DOHH2 (cell line): ENCODE measurements at regions not wholly inside any gene's neighbourhood (a gene's known extent, or its start where the extent isn't known, plus 50 kb on each side); places are given as distances from the start of the nearest gene placed in this dataset.
A peak's percentile ranks its signal among the peaks of the same experiment; 100 is the strongest.

ENCODE experiments used
- H3F3A ChIP-seq: fragments of 200-600 bp; sonication (generic), shearing (Covaris generic); 2 replicates; pipeline ENCODE4 v1.6.0; 2016; ENCODE audit warnings: antibody characterized with exemption, mild to moderate bottlenecking; ENCODE audit not compliant: control insufficient read depth, insufficient read depth
- H3K27ac ChIP-seq: fragments of 200-600 bp; sonication (generic); 2 replicates; pipeline ENCODE4 v1.5.1; 2014; ENCODE audit warnings: low read depth, mild to moderate bottlenecking, low read length, moderate library complexity
- H3K27me3 ChIP-seq: fragments of 200-600 bp; sonication (generic); 2 replicates; pipeline ENCODE4 v1.6.1; 2014; ENCODE audit warnings: mild to moderate bottlenecking, low read length, mixed read lengths; ENCODE audit not compliant: control insufficient read depth
- H3K36me3 ChIP-seq: fragments of 200-600 bp; sonication (generic); 2 replicates; pipeline ENCODE4 v1.6.1; 2014; ENCODE audit warnings: mild to moderate bottlenecking, low read length, moderate library complexity, mixed read lengths; ENCODE audit not compliant: control insufficient read depth
- H3K4me1 ChIP-seq: fragments of 200-600 bp; sonication (generic); 2 replicates; pipeline ENCODE4 v1.6.1; 2014; ENCODE audit warnings: mild to moderate bottlenecking, low read length, mixed read lengths; ENCODE audit not compliant: control insufficient read depth
- H3K4me2 ChIP-seq: fragments of 200-600 bp; sonication (generic); 2 replicates; pipeline ENCODE4 v1.6.0; 2014; ENCODE audit warnings: mild to moderate bottlenecking, low read length, moderate library complexity
- H3K4me3 ChIP-seq: fragments of 200-600 bp; sonication (generic); 2 replicates; pipeline ENCODE4 v1.5.1; 2014; ENCODE audit warnings: mild to moderate bottlenecking, low read length, mixed read lengths
- H3K79me2 ChIP-seq: fragments of 200-600 bp; sonication (generic); 2 replicates; pipeline ENCODE4 v1.6.1; 2014; ENCODE audit warnings: mild to moderate bottlenecking, low read length, mixed read lengths; ENCODE audit not compliant: control insufficient read depth
- H3K9me2 ChIP-seq: fragments of 200-600 bp; sonication (generic); replicated peaks from 2 replicates; pipeline ENCODE4 v1.6.1; 2014; ENCODE audit warnings: mild to moderate bottlenecking, low read length, mixed read lengths; ENCODE audit not compliant: control insufficient read depth
- H3K9me3 ChIP-seq: fragments of 200-600 bp; sonication (generic); 2 replicates; pipeline ENCODE4 v1.6.1; 2014; ENCODE audit warnings: antibody characterized with exemption, low read length, mixed read lengths; ENCODE audit not compliant: control insufficient read depth, insufficient read depth
- H4K20me1 ChIP-seq: fragments of 200-600 bp; sonication (generic); 2 replicates; pipeline ENCODE4 v1.6.0; 2014; ENCODE audit warnings: low read depth, mild to moderate bottlenecking, antibody characterized with exemption, low read length, moderate library complexity; ENCODE audit not compliant: control insufficient read depth, insufficient read depth
- EZH2phosphoT487 ChIP-seq: fragments of 200-600 bp; sonication (generic); IDR thresholded peaks from 2 replicates; pipeline ENCODE4 v1.6.1; 2017; ENCODE audit warnings: borderline replicate concordance, mild to moderate bottlenecking, antibody characterized with exemption, low read length, moderate library complexity, mixed read lengths
- TF ChIP-seq, protein P1 (sequence below): fragments of 200-600 bp; sonication (generic); IDR thresholded peaks from one replicate; pipeline ENCODE4 v1.5.1; 2014; ENCODE audit warnings: antibody characterized with exemption, mild to moderate bottlenecking, low read depth, low read length; ENCODE audit not compliant: poor library complexity, severe bottlenecking

DNA sequence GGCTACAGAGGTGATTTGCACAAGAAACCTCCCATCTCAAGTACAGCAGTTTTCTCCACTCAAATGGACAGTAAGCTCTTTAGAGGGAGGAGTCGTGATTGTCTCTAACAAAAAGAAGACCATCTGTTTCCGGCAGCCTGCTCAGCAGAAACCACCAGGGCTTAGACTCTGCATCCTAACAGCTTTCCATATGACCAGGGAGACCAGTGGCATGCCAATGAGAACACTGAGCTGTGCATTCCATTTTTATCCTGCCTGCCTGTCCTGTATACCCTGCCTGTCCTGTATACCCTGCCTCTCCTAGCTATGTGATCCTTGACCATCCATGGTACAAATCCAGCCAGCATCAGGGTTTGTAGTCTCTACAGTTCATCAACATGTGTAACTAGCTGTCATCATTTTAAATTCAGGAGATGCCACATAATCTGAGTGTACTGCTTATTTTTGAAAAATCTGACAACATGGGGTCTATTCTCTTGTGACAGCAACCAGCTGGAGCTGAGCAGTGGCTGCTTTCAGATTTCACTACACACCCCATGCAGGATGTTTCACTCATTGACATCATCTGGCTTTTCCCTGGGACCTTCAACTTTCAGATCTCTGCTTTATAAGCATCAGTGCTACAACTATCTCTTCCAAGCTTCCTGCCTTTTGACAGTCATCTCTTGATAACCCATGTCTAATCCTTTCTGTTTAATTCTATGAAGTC, 50.5 kb upstream of the POU2AF2 start:
- no peak overlapping the region for H3K27ac ChIP-seq
- no peaks in the 10 kb centered on the region for H4K20me1 ChIP-seq
- H3K4me1 ChIP-seq = peaks cover 21% of the 10 kb centered on the region
- H3K79me2 ChIP-seq = no peaks in the 10 kb centered on the region
- H3K27me3 ChIP-seq = no peaks in the 10 kb centered on the region
- no peaks in the 10 kb centered on the region for H3K9me2 ChIP-seq
- no peaks in the 10 kb centered on the region for H3K36me3 ChIP-seq
- H3K4me2 ChIP-seq = no peak overlapping the region
- H3K9me3 ChIP-seq = 0 out of 2 replicates have a peak, but pooled peaks cover 3% of the 10 kb centered on the region
- TF ChIP-seq, protein P1, sequence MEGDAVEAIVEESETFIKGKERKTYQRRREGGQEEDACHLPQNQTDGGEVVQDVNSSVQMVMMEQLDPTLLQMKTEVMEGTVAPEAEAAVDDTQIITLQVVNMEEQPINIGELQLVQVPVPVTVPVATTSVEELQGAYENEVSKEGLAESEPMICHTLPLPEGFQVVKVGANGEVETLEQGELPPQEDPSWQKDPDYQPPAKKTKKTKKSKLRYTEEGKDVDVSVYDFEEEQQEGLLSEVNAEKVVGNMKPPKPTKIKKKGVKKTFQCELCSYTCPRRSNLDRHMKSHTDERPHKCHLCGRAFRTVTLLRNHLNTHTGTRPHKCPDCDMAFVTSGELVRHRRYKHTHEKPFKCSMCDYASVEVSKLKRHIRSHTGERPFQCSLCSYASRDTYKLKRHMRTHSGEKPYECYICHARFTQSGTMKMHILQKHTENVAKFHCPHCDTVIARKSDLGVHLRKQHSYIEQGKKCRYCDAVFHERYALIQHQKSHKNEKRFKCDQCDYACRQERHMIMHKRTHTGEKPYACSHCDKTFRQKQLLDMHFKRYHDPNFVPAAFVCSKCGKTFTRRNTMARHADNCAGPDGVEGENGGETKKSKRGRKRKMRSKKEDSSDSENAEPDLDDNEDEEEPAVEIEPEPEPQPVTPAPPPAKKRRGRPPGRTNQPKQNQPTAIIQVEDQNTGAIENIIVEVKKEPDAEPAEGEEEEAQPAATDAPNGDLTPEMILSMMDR = no peak
- no peak for TF ChIP-seq EZH2phosphoT487
- H3F3A ChIP-seq = no peaks in the 10 kb centered on the region
- H3K4me3 ChIP-seq = no peak overlapping the region

DNA sequence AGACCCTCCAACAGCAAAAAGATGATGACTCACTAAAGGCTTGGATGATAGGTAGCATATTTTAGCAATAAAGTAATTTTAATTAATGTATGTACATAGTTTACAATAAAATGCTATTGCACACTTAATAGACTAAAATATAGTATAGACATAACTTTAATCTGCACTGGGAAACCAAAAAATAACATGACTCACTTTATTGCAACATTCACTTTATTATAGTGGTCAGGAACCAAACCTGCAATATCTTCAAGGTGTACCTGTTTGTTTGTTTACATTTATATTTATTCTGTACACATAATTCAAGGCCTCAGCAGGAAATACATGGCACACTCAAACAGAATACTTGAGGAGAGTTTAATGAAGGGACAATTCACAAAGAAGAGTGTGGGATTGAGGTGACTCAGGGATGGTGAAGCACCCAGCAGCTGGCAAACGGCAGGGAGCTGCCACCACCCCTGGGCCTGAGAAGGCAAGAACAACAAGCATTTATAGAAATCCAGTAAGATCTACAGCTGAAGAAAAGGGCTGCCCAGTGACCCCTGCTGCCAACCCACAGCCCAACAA, 51.5 kb upstream of the POU2AF2 start:
- Histone ChIP-seq H3K4me2 (no peak overlapping the region), H3K4me1 (peaks cover 19% of the 10 kb centered on the region), H3K4me3 (no peak overlapping the region), H3K27me3 (no peaks in the 10 kb centered on the region), H3K27ac (no peak overlapping the region), H3F3A (no peaks in the 10 kb centered on the region), H3K9me2 (no peaks in the 10 kb centered on the region), H3K79me2 (no peaks in the 10 kb centered on the region), H3K36me3 (no peaks in the 10 kb centered on the region), H4K20me1 (no peaks in the 10 kb centered on the region), H3K9me3 (0 out of 2 replicates have a peak, but pooled peaks cover 3% of the 10 kb centered on the region)
- TF ChIP-seq, protein P1 = no peak
- no peak for TF ChIP-seq EZH2phosphoT487

DNA sequence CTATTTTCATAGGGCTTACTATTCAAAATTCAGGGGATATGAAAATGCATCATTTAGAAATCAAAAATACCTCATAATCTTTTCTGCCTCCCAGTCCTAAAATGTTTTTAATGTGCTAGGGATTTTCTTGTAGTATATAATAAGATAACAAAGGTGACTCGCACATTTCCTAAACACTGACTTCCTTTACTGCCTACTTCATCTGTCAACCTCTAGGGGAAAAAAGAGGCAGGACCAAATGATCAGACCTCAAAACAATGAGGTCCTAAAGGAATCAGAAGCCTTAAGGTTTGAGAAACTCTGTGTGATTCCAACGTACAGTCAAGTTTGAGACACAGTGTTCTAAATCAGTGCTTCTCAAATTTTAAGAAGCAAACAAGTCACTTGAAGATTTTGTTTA, 56.1 kb upstream of the POU2AF2 start:
- no peak overlapping the region for H3K4me3 ChIP-seq
- no peak for TF ChIP-seq EZH2phosphoT487
- TF ChIP-seq, protein P1 = peak; percentile 17
- no peaks in the 10 kb centered on the region for H3K79me2 ChIP-seq
- H3K27me3 ChIP-seq = no peaks in the 10 kb centered on the region
- no peaks in the 10 kb centered on the region for H3K36me3 ChIP-seq
- no peak overlapping the region for H3K27ac ChIP-seq
- H3K9me3 ChIP-seq = 0 out of 2 replicates have a peak, but pooled peaks cover 10% of the 10 kb centered on the region
- H3K4me2 ChIP-seq = no peak overlapping the region
- H4K20me1 ChIP-seq = no peaks in the 10 kb centered on the region
- H3K4me1 ChIP-seq = peaks cover 40% of the 10 kb centered on the region
- no peaks in the 10 kb centered on the region for H3K9me2 ChIP-seq
- peaks cover 3% of the 10 kb centered on the region; the same call in 1 of the 2 replicates for H3F3A ChIP-seq
